Sigmoid colon (tissue), 6 donors: ENCODE measurements at regions not wholly inside any gene's neighbourhood (a gene's known extent, or its start where the extent isn't known, plus 50 kb on each side); places are given as distances from the start of the nearest gene placed in this dataset.

ENCODE experiments used
- DNase-seq: peaks from one replicate; pipeline ENCODE4 v3.0.0-alpha.2; 2019
- H3K27ac ChIP-seq, 4 donors: fragments of 200-600 bp; sonication (generic); one replicate each; pipeline ENCODE4 v1.5.1; 2016 to 2019; ENCODE audit warnings: mild to moderate bottlenecking in 1 of 4
- H3K27me3 ChIP-seq, 3 donors: fragments of 200-600 bp; sonication (generic); one replicate each; pipeline ENCODE4 v1.5.1; 2019; ENCODE audit warnings: mild to moderate bottlenecking in 1 of 3
- H3K36me3 ChIP-seq, 4 donors: fragments of 200-600 bp; sonication (generic); one replicate each; pipeline ENCODE4 v1.5.1; 2016 to 2019
- H3K4me1 ChIP-seq, 4 donors: fragments of 200-600 bp; sonication (generic); one replicate each; pipeline ENCODE4 v1.5.1; 2017 to 2019
- H3K4me3 ChIP-seq, 4 donors: fragments of 200-600 bp; sonication (generic); one replicate each; pipeline ENCODE4 v1.5.1; 2017 to 2019; ENCODE audit warnings: mild to moderate bottlenecking in 2 of 4, moderate library complexity in 1 of 4
- H3K9me3 ChIP-seq, 4 donors: fragments of 200-600 bp in 3 of 4; sonication (generic) in 3 of 4; one replicate each; pipeline versions ENCODE4 v1.5.1 to v1.6.1; 2013 to 2019
- EP300 ChIP-seq, 4 donors: sonication (generic); formaldehyde crosslinking; IDR thresholded peaks; one replicate each; pipeline ENCODE4 v1.6.1; 2017; ENCODE audit warnings: antibody characterized with exemption in 4 of 4
- POLR2A ChIP-seq, 2 donors: fragments of 450-650 bp; IDR thresholded peaks; one replicate each; pipeline ENCODE4 v1.6.1; 2016; ENCODE audit warnings: antibody characterized with exemption in 2 of 2, mild to moderate bottlenecking in 2 of 2, moderate library complexity in 2 of 2
- POLR2AphosphoS5 ChIP-seq, 4 donors: sonication (generic); formaldehyde crosslinking; IDR thresholded peaks; one replicate each; pipeline ENCODE4 v1.6.1; 2017; ENCODE audit warnings: antibody characterized with exemption in 4 of 4
- WGBS, 2 donors: extraction: QIAGEN DNeasy Blood & Tissue Kit; methylation state at CpG; one replicate each; pipeline ENCODE4 v1.1.7; 2013; 5-methylcytosine and 5-hydroxymethylcytosine counted together
- intact Hi-C: fragments of 100-400 bp; cut with DNase I; formaldehyde crosslinking; loops from one replicate; pipeline ENCODE4 v1.15.1; 2023
- TF ChIP-seq, protein P1 (sequence below), 4 experiments: fragments of 450-650 bp in 3 of 4; fragments of 200-600 bp in 1 of 4; IDR thresholded peaks; one replicate each; pipeline ENCODE4 v1.5.1; 2016 to 2019; ENCODE audit warnings: antibody characterized with exemption in 4 of 4, mild to moderate bottlenecking in 3 of 4, moderate library complexity in 2 of 4
- donor health status: healthy with polysubstance abuse.
- donor health status: healthy.

DNA sequence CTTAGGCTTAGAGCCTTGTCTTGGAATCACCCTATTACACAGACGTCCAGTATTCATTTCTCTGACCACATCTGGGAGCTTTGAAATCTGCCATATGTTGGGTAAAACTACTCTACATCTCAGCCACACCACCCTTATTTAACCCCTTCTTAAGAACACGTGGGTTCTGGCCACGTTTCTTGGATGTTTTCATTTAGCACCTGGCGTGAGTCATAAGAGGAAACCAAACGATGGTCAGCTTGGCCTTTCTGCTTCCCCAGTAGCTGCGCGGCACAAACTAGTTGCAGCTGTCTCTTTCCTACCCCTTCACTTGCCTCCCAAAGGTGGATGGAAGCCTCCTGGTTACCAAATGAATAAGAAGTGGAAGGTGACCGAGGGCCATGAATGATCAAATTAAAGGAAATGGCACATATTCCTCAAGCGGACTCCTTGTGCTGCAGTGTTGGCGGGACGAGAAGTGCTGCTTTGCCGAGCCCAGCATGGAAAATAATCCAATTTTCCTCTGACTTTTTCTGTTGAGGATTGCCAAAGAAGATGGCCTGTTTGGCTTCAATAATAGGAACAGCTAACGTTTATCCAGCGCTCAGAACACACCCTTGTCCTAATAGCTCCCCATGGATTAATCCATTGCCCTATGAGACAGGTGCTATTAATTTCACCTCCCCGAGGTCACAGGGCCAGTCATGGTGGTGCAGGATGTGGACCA is 154.1 kb downstream of the ZNF664 start:
- Histone ChIP-seq H3K4me1 (no peaks in the 10 kb centered on the region), H3K36me3 (no peaks in the 10 kb centered on the region), H3K4me3 (no peak overlapping the region), H3K27ac (no peak overlapping the region), H3K9me3 (no peaks in the 10 kb centered on the region), H3K27me3 (no peaks in the 10 kb centered on the region)
- 77 to 82% methylated on average over 15 of the region's 15 CpGs for WGBS, 2 donors
- intact Hi-C loops: no loop called here
- peak in 1 of 4 donors; percentile 19 for TF ChIP-seq POLR2AphosphoS5 (IDR thresholded peaks at IDR 0.05)
- TF ChIP-seq, protein P1, sequence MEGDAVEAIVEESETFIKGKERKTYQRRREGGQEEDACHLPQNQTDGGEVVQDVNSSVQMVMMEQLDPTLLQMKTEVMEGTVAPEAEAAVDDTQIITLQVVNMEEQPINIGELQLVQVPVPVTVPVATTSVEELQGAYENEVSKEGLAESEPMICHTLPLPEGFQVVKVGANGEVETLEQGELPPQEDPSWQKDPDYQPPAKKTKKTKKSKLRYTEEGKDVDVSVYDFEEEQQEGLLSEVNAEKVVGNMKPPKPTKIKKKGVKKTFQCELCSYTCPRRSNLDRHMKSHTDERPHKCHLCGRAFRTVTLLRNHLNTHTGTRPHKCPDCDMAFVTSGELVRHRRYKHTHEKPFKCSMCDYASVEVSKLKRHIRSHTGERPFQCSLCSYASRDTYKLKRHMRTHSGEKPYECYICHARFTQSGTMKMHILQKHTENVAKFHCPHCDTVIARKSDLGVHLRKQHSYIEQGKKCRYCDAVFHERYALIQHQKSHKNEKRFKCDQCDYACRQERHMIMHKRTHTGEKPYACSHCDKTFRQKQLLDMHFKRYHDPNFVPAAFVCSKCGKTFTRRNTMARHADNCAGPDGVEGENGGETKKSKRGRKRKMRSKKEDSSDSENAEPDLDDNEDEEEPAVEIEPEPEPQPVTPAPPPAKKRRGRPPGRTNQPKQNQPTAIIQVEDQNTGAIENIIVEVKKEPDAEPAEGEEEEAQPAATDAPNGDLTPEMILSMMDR (IDR thresholded peaks at IDR 0.05): no peak
- TF ChIP-seq EP300 (IDR thresholded peaks at IDR 0.05): no peak
- no peak for DNase-seq

GRCh38 chr12:124129132-124129531 is 156.1 kb downstream of the ZNF664 start:
- H3K27me3 ChIP-seq: no peaks in the 10 kb centered on the region
- no peak for DNase-seq
- no peaks in the 10 kb centered on the region for H3K4me1 ChIP-seq
- H3K9me3 ChIP-seq: no peaks in the 10 kb centered on the region
- H3K27ac ChIP-seq: no peak overlapping the region
- TF ChIP-seq POLR2A (IDR thresholded peaks at IDR 0.05) (no peak), EP300 (IDR thresholded peaks at IDR 0.05) (no peak), POLR2AphosphoS5 (IDR thresholded peaks at IDR 0.05) (no peak)
- TF ChIP-seq, protein P1 (IDR thresholded peaks at IDR 0.05): no peak
- intact Hi-C loops: no loop called here
- WGBS, 2 donors: 92 to 95% methylated on average over 9 of the region's 9 CpGs
- H3K4me3 ChIP-seq: no peak overlapping the region
- H3K36me3 ChIP-seq: no peaks in the 10 kb centered on the region

DNA sequence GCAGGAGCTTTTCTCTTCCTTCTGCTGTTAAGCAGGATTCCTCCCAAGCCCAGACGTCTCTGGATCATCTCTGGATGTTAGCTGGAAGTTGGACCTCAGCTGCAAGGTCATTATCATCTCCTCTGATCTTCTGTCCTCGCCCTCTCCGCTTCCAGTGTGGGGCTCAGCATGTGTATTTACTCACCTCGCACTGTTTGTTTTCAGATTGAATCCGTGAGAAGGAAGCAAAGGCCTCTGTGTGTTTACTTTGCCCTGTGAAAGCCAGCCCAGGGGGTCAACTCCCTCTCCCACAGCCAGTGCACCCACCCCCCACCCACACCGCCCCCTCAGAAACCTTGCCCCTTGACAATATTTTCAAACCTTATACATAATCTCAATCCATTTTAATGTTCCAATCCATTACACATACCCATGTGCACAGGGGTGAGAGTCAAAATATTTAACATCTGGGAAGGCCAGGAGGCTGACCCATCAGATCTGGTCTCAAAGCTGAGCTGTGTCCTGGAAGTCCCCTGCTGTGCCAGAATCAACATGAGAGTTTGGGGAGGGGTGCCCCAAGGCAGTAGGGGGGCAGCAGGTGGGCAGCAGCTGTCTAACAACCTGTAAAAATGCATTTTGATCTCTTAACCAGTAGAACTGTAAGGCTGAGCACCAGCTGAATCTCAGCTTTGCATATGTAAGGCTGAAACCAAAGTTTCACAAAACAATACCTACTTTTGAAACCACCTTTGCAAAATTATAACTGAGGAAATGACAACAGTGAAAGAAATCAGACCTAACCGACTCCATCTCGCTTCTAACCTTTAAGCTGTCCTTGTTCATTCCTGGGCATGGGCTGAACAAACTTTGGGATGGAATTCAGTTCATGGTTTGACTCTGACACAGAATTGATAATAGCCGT is 157.9 kb downstream of the ZNF664 start:
- Histone ChIP-seq H3K27ac (no peak overlapping the region), H3K36me3 (no peaks in the 10 kb centered on the region), H3K4me1 (no peaks in the 10 kb centered on the region), H3K4me3 (no peak overlapping the region), H3K9me3 (no peaks in the 10 kb centered on the region), H3K27me3 (no peaks in the 10 kb centered on the region)
- 29 to 66% methylated on average over 9 of the region's 9 CpGs for WGBS, 2 donors
- no peak for DNase-seq
- intact Hi-C loops: no loop called here
- TF ChIP-seq EP300 (IDR thresholded peaks at IDR 0.05) (no peak), POLR2AphosphoS5 (IDR thresholded peaks at IDR 0.05) (no peak), POLR2A (IDR thresholded peaks at IDR 0.05) (no peak)
- TF ChIP-seq, protein P1 (IDR thresholded peaks at IDR 0.05): no peak

DNA sequence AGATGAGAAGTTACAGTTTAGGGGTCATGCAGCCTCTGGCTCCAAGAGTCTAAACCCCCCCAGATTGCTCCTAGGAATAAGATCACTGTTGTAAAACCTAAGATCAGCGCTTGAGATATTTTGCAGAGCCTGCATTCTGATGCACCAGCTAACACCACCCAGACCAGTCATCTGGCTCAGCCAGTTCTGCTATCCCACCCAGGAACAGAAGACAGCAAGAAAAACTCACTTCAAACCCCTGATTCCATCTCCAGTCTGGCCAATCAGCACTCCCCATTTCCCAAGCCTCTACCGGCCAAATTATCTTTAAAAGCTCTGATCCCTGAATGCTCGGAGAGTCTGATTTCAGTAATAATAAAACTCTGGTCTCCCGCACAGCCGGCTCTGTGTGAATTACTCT is 158.6 kb downstream of the ZNF664 start:
- Histone ChIP-seq H3K27ac (no peak overlapping the region), H3K4me3 (no peak overlapping the region), H3K27me3 (no peaks in the 10 kb centered on the region), H3K9me3 (no peaks in the 10 kb centered on the region), H3K4me1 (no peaks in the 10 kb centered on the region), H3K36me3 (no peaks in the 10 kb centered on the region)
- TF ChIP-seq EP300 (IDR thresholded peaks at IDR 0.05) (no peak), POLR2AphosphoS5 (IDR thresholded peaks at IDR 0.05) (no peak), POLR2A (IDR thresholded peaks at IDR 0.05) (no peak)
- TF ChIP-seq, protein P1 (IDR thresholded peaks at IDR 0.05): no peak
- DNase-seq: no peak
- intact Hi-C loops: no loop called here
- 92 to 95% methylated on average over 5 of the region's 5 CpGs for WGBS, 2 donors
